ENCODE measurements at regions not wholly inside any gene's neighbourhood (a gene's known extent, or its start where the extent isn't known, plus 50 kb on each side); places are given as distances from the start of the nearest gene placed in this dataset.
"Not testable (repeated sequence)": the region's sequence is repeated elsewhere in the genome, so short reads cannot be mapped to it uniquely, and the experiment has no call there.

GRCh38 chr16:75860326-75861053 is 134.2 kb upstream of the CPHXL start:
- no peak overlapping the region for H3K4me3 ChIP-seq (ENCODE audit: low read depth, low read length)
- TF ChIP-seq CTCF (IDR thresholded peaks at IDR 0.05; ENCODE audit: insufficient read depth, low read depth, low read length): no peak
- DNase-seq (ENCODE audit: low read depth): no peak

- no peak for TF ChIP-seq CTCF (IDR thresholded peaks at IDR 0.05; ENCODE audit: insufficient read depth, low read depth, low read length)
- no peak overlapping the region for H3K4me3 ChIP-seq (ENCODE audit: low read depth, low read length)
- no peak for DNase-seq (ENCODE audit: low read depth)
Measured at GRCh38 chr16:75861311-75862097, 135.2 kb upstream of the CPHXL start.

- no peak for TF ChIP-seq CTCF (IDR thresholded peaks at IDR 0.05; ENCODE audit: insufficient read depth, low read depth, low read length)
- DNase-seq (ENCODE audit: low read depth): no peak
- no peak overlapping the region for H3K4me3 ChIP-seq (ENCODE audit: low read depth, low read length)
Measured at GRCh38 chr16:75862098-75862386, 135.8 kb upstream of the CPHXL start.

- no peak overlapping the region for H3K4me3 ChIP-seq (ENCODE audit: low read depth, low read length)
- DNase-seq (ENCODE audit: low read depth): no peak
- TF ChIP-seq CTCF (IDR thresholded peaks at IDR 0.05; ENCODE audit: insufficient read depth, low read depth, low read length): no peak
Measured at GRCh38 chr16:75864243-75864642, 138.0 kb upstream of the CPHXL start.

- DNase-seq (ENCODE audit: low read depth): no peak
- TF ChIP-seq CTCF (IDR thresholded peaks at IDR 0.05; ENCODE audit: insufficient read depth, low read depth, low read length): no peak
- no peak overlapping the region for H3K4me3 ChIP-seq (ENCODE audit: low read depth, low read length)
Measured at GRCh38 chr16:75865736-75866135, 139.4 kb upstream of the CPHXL start.

- H3K4me3 ChIP-seq (ENCODE audit: low read depth, low read length): no peak overlapping the region
- DNase-seq (ENCODE audit: low read depth): no peak
- no peak for TF ChIP-seq CTCF (IDR thresholded peaks at IDR 0.05; ENCODE audit: insufficient read depth, low read depth, low read length)
Measured at GRCh38 chr16:75868636-75869632, 142.6 kb upstream of the CPHXL start.

GRCh38 chr16:75881280-75881679 is 155.0 kb upstream of the CPHXL start:
- not testable (repeated sequence) for DNase-seq (ENCODE audit: low read depth)

More at GRCh38 chr16:75881280-75881679, 155.0 kb upstream of the CPHXL start:
- not testable (repeated sequence) for H3K4me3 ChIP-seq (ENCODE audit: low read depth, low read length)
